KMS-11 (cell line): ENCODE measurements at regions not wholly inside any gene's neighbourhood (a gene's known extent, or its start where the extent isn't known, plus 50 kb on each side); places are given as distances from the start of the nearest gene placed in this dataset.

Experiments used
- H2AFZ ChIP-seq: fragments of 200-600 bp; sonication (generic); 2 replicates; pipeline ENCODE4 v1.6.1; 2016; ENCODE audit warnings: antibody characterized with exemption, mixed run types, low read depth
- H3K27ac ChIP-seq: fragments of 200-600 bp; sonication (generic); 2 replicates; pipeline ENCODE4 v1.6.1; 2016; ENCODE audit warnings: mild to moderate bottlenecking, mixed run types
- H3K27me3 ChIP-seq: fragments of 200-600 bp; sonication (generic); 2 replicates; pipeline ENCODE4 v1.6.1; 2017; ENCODE audit warnings: mild to moderate bottlenecking, low read depth, mixed run types, moderate library complexity; ENCODE audit not compliant: insufficient read depth
- H3K36me3 ChIP-seq: fragments of 200-600 bp; sonication (generic); 2 replicates; pipeline ENCODE4 v1.6.1; 2017; ENCODE audit warnings: mild to moderate bottlenecking, mixed run types; ENCODE audit not compliant: insufficient read depth
- H3K4me1 ChIP-seq: fragments of 200-600 bp; sonication (generic); 2 replicates; pipeline ENCODE4 v1.6.1; 2016; ENCODE audit warnings: mild to moderate bottlenecking, low read depth, mixed run types; ENCODE audit not compliant: poor library complexity, severe bottlenecking
- H3K4me2 ChIP-seq: fragments of 200-600 bp; sonication (generic); 2 replicates; pipeline ENCODE4 v1.7.0; 2016; ENCODE audit warnings: mild to moderate bottlenecking, mixed run types
- H3K4me3 ChIP-seq: fragments of 200-600 bp; sonication (generic); IDR thresholded peaks from 2 replicates; pipeline ENCODE4 v1.6.1; 2017; ENCODE audit warnings: low read depth, low read length, mixed read lengths; ENCODE audit not compliant: insufficient read depth
- H3K79me2 ChIP-seq: fragments of 200-600 bp; sonication (generic); 2 replicates; pipeline ENCODE4 v1.6.1; 2016; ENCODE audit warnings: low read depth, mixed run types; ENCODE audit not compliant: insufficient read depth
- H3K9ac ChIP-seq: fragments of 200-600 bp; sonication (generic); 2 replicates; pipeline ENCODE4 v1.6.1; 2016; ENCODE audit warnings: mild to moderate bottlenecking, mixed run types
- H4K20me1 ChIP-seq: fragments of 200-600 bp; sonication (generic); 2 replicates; pipeline ENCODE4 v1.6.1; 2016; ENCODE audit warnings: mild to moderate bottlenecking, mixed run types; ENCODE audit not compliant: insufficient read depth
- CTCF ChIP-seq: fragments of 200-600 bp; sonication (generic); conservative IDR thresholded peaks from 2 replicates; pipeline ENCODE4 v1.6.1; 2017; ENCODE audit warnings: low read depth, mild to moderate bottlenecking, antibody characterized with exemption, low read length, moderate library complexity, mixed read lengths

GRCh38 chr10:78609976-78610375, 458.8 kb upstream of the ZMIZ1 start:
- no peak overlapping the region for H3K4me2 ChIP-seq
- H3K4me1 ChIP-seq: no peaks in the 10 kb centered on the region
- H2AFZ ChIP-seq: no peak overlapping the region
- TF ChIP-seq CTCF: no peak
- no peaks in the 10 kb centered on the region for H3K36me3 ChIP-seq
- no peak overlapping the region for H3K4me3 ChIP-seq
- H3K27me3 ChIP-seq: no peaks in the 10 kb centered on the region
- no peak overlapping the region for H3K27ac ChIP-seq
- no peaks in the 10 kb centered on the region for H4K20me1 ChIP-seq
- H3K79me2 ChIP-seq: no peaks in the 10 kb centered on the region
- H3K9ac ChIP-seq: no peak overlapping the region

- Histone ChIP-seq H3K27me3 (no peaks in the 10 kb centered on the region), H2AFZ (no peak overlapping the region), H3K4me2 (no peak overlapping the region), H3K36me3 (no peaks in the 10 kb centered on the region), H4K20me1 (no peaks in the 10 kb centered on the region), H3K4me3 (no peak overlapping the region), H3K9ac (no peak overlapping the region), H3K4me1 (no peaks in the 10 kb centered on the region), H3K79me2 (no peaks in the 10 kb centered on the region), H3K27ac (no peak overlapping the region)
- TF ChIP-seq CTCF: no peak
These were observed 455.6 kb upstream of the ZMIZ1 start for GRCh38 chr10:78613132-78613531.

- Histone ChIP-seq H3K27ac (no peak overlapping the region), H4K20me1 (no peaks in the 10 kb centered on the region), H3K9ac (no peak overlapping the region), H3K79me2 (no peaks in the 10 kb centered on the region), H3K27me3 (no peaks in the 10 kb centered on the region), H2AFZ (no peak overlapping the region), H3K36me3 (no peaks in the 10 kb centered on the region), H3K4me1 (no peaks in the 10 kb centered on the region), H3K4me2 (no peak overlapping the region), H3K4me3 (no peak overlapping the region)
- TF ChIP-seq CTCF: no peak
These were observed 454.5 kb upstream of the ZMIZ1 start for GRCh38 chr10:78614267-78614666.

GRCh38 chr10:78614744-78615143, 454.0 kb upstream of the ZMIZ1 start:
- H3K4me2 ChIP-seq: no peak overlapping the region
- H3K4me1 ChIP-seq: no peaks in the 10 kb centered on the region
- H3K79me2 ChIP-seq: no peaks in the 10 kb centered on the region
- TF ChIP-seq CTCF: no peak
- H3K4me3 ChIP-seq: no peak overlapping the region
- no peak overlapping the region for H3K9ac ChIP-seq
- H4K20me1 ChIP-seq: no peaks in the 10 kb centered on the region
- H2AFZ ChIP-seq: no peak overlapping the region
- no peak overlapping the region for H3K27ac ChIP-seq
- H3K36me3 ChIP-seq: no peaks in the 10 kb centered on the region
- H3K27me3 ChIP-seq: no peaks in the 10 kb centered on the region
